B cell (primary cell): ENCODE measurements at regions not wholly inside any gene's neighbourhood (a gene's known extent, or its start where the extent isn't known, plus 50 kb on each side); places are given as distances from the start of the nearest gene placed in this dataset.

Source experiments
- ATAC-seq: fragments of 200-7000 bp; cut with Tn5 transposase; one replicate; pipeline ENCODE4 v1.10.0; 2021; ENCODE audit warnings: low read depth, mild to moderate bottlenecking, moderate number of reproducible peaks, moderate library complexity
- CTCF ChIA-PET: fragments of 350-600 bp; sonication (Branson Sonifier 250); formaldehyde crosslinking; loops from one replicate; lab custom pipeline; 2021; ENCODE audit warnings: antibody characterized with exemption, inconsistent platforms; lab: Charles Lee
- POLR2A ChIA-PET: fragments of 350-600 bp; sonication (Branson Sonifier 250); formaldehyde crosslinking; loops from one replicate; lab custom pipeline; 2021; ENCODE audit warnings: antibody characterized with exemption; lab: Charles Lee
- DNase-seq: peaks from one replicate; pipeline ENCODE4 v3.0.0; 2013
- H2AFZ ChIP-seq: 2 replicates; pipeline ENCODE4 v1.6.1; 2012; ENCODE audit warnings: mild to moderate bottlenecking, low read depth, low read length; ENCODE audit not compliant: insufficient read depth, poor library complexity, severe bottlenecking
- H3K27ac ChIP-seq, 2 donors: 1 replicate in 1 of 2; 2 replicates in 1 of 2; pipeline ENCODE4 v1.5.1; 2012 to 2013; ENCODE audit warnings: low read length in 2 of 2, mild to moderate bottlenecking in 2 of 2, moderate library complexity in 1 of 2
- H3K27me3 ChIP-seq, 4 experiments: fragments of 200-600 bp in 1 of 4; sonication (generic) in 1 of 4; replicated peaks in 1 of 4; 1 replicate in 2 of 4; 2 replicates in 2 of 4; pipeline versions ENCODE4 v1.6.1 to v1.7.0; 2013 to 2016; ENCODE audit warnings: low read length in 3 of 4, mild to moderate bottlenecking in 2 of 4, mixed read lengths in 1 of 4, moderate library complexity in 1 of 4; ENCODE audit not compliant: insufficient read depth in 4 of 4, control insufficient read depth in 3 of 4; ENCODE audit errors: control extremely low read depth in 1 of 4
- H3K36me3 ChIP-seq, 2 experiments: replicated peaks in 1 of 2; 1 replicate in 1 of 2; 2 replicates in 1 of 2; pipeline versions ENCODE4 v1.6.1 to v1.7.1; 2013; ENCODE audit warnings: low read length in 1 of 2; ENCODE audit not compliant: insufficient read depth in 2 of 2, control insufficient read depth in 1 of 2; ENCODE audit errors: control extremely low read depth in 1 of 2, extremely low read depth in 1 of 2
- H3K4me1 ChIP-seq, 2 donors: fragments of 200-600 bp in 1 of 2; sonication (generic) in 1 of 2; 1 replicate in 1 of 2; 2 replicates in 1 of 2; pipeline versions ENCODE4 v1.5.1 to v1.6.1; 2013 to 2017; ENCODE audit warnings: low read length in 2 of 2; ENCODE audit not compliant: control insufficient read depth in 2 of 2, insufficient read depth in 2 of 2
- H3K4me2 ChIP-seq: replicated peaks from 2 replicates; pipeline ENCODE3; 2012; ENCODE audit warnings: mild to moderate bottlenecking, low read depth, low read length; ENCODE audit not compliant: poor library complexity, severe bottlenecking
- H3K4me3 ChIP-seq, 5 experiments: fragments of 200-600 bp in 1 of 5; sonication (generic) in 1 of 5; 1 replicate in 3 of 5; 2 replicates in 2 of 5; pipeline versions ENCODE4 v1.5.1 to v1.7.0; 2011 to 2016; ENCODE audit warnings: low read length in 4 of 5, mild to moderate bottlenecking in 4 of 5, low read depth in 2 of 5, control low read depth in 1 of 5, moderate library complexity in 1 of 5; ENCODE audit not compliant: insufficient read depth in 1 of 5; ENCODE audit errors: control extremely low read depth in 1 of 5, extremely low read depth in 1 of 5
- H3K79me2 ChIP-seq: fragments of 200-600 bp; sonication (generic); one replicate; pipeline ENCODE4 v1.6.0; 2016; ENCODE audit warnings: low read length; ENCODE audit not compliant: control insufficient read depth, insufficient read depth
- H3K9ac ChIP-seq: fragments of 200-600 bp; sonication (generic); 2 replicates; pipeline ENCODE4 v1.6.1; 2017; ENCODE audit warnings: mild to moderate bottlenecking, low read length, moderate library complexity
- H3K9me3 ChIP-seq, 3 donors: one replicate each; pipeline versions ENCODE4 v1.6.1 to v1.7.1; 2013; ENCODE audit warnings: low read length in 2 of 3; ENCODE audit not compliant: control insufficient read depth in 2 of 3, insufficient read depth in 1 of 3; ENCODE audit errors: control extremely low read depth in 1 of 3
- H4K20me1 ChIP-seq: 2 replicates; pipeline ENCODE4 v1.6.0; 2012; ENCODE audit warnings: mild to moderate bottlenecking, low read length; ENCODE audit not compliant: insufficient read depth, control insufficient read depth, poor library complexity, severe bottlenecking
- H3K27ac Mint-ChIP-seq: one replicate; pipeline ENCODE4 v1.8.0; 2021; ENCODE audit warnings: mixed read lengths
- H3K27me3 Mint-ChIP-seq: one replicate; pipeline ENCODE4 v1.8.0; 2021; ENCODE audit warnings: mixed read lengths
- H3K4me1 Mint-ChIP-seq: one replicate; pipeline ENCODE4 v1.8.0; 2021; ENCODE audit warnings: mixed read lengths
- H3K4me3 Mint-ChIP-seq: one replicate; pipeline ENCODE4 v1.8.0; 2021; ENCODE audit warnings: mixed read lengths
- H3K9me3 Mint-ChIP-seq: one replicate; pipeline ENCODE4 v1.8.0; 2022; ENCODE audit warnings: mixed read lengths; ENCODE audit not compliant: insufficient read depth
- CTCF ChIP-seq: fragments of 200-600 bp; IDR thresholded peaks from one replicate; pipeline ENCODE4 v1.8.0; 2022; ENCODE audit warnings: antibody characterized with exemption, mild to moderate bottlenecking
- EZH2 ChIP-seq: IDR thresholded peaks from 2 replicates; pipeline ENCODE4 v1.6.1; 2012; ENCODE audit warnings: borderline replicate concordance, low read depth, mild to moderate bottlenecking, moderate library complexity, low read length; ENCODE audit not compliant: insufficient read depth, poor library complexity, severe bottlenecking
- WGBS: methylation state at CpG from one replicate; pipeline ENCODE4 v1.1.5; 2013; ENCODE audit warnings: missing lambda C conversion rate; ENCODE audit not compliant: insufficient coverage; 5-methylcytosine and 5-hydroxymethylcytosine counted together
- intact Hi-C: fragments of 100-400 bp; cut with micrococcal nuclease; formaldehyde crosslinking; loops from one replicate; pipeline ENCODE4 v1.10.0; 2022

- ChIA-PET CTCF (no interaction called here), POLR2A (no interaction called here)
- Histone ChIP-seq H4K20me1 (no peaks in the 10 kb centered on the region), H3K79me2 (no peaks in the 10 kb centered on the region), H3K9me3 (peaks cover 0 to 7% (median 2%) of the 10 kb centered on the region in 3 donors), H3K4me1 (peaks cover 3 to 15% of the 10 kb centered on the region in 2 donors), H3K9ac (no peak overlapping the region), H3K4me2 (no peak overlapping the region), H3K36me3 (no peaks in the 10 kb centered on the region), H3K27me3 (no peaks in the 10 kb centered on the region), H2AFZ (no peak overlapping the region), H3K4me3 (no peak overlapping the region), H3K27ac (no peak overlapping the region)
- TF ChIP-seq EZH2 (no peak), CTCF (no peak)
- no peak for ATAC-seq
- intact Hi-C loops, result no loop called here
- no peak overlapping the region for H3K27ac Mint-ChIP-seq
- peaks cover 18% of the 10 kb centered on the region for H3K4me1 Mint-ChIP-seq
- 88% methylated on average over 1 of the region's 3 CpGs for WGBS
- H3K27me3 Mint-ChIP-seq, result no peaks in the 10 kb centered on the region
- H3K9me3 Mint-ChIP-seq, result peaks cover 6% of the 10 kb centered on the region
- DNase-seq, result no peak
- no peak overlapping the region for H3K4me3 Mint-ChIP-seq
Measured at GRCh38 chr9:80117031-80117430, 545.3 kb downstream of the TLE4 start.

GRCh38 chr9:80114241-80114640 lies 542.5 kb downstream of the TLE4 start:
- POLR2A ChIA-PET, result no interaction called here
- TF ChIP-seq EZH2 (no peak), CTCF (no peak)
- intact Hi-C loops, result no loop called here
- DNase-seq (no peak), ATAC-seq (no peak)
- CTCF ChIA-PET, result no interaction called here
- Histone ChIP-seq H3K27ac (no peak overlapping the region), H3K4me3 (no peak overlapping the region), H3K9me3 (peaks cover 0 to 7% (median 2%) of the 10 kb centered on the region in 3 donors), H2AFZ (no peak overlapping the region), H3K79me2 (no peaks in the 10 kb centered on the region), H3K4me2 (no peak overlapping the region), H3K4me1 (peaks cover 13 to 18% of the 10 kb centered on the region in 2 donors), H3K9ac (no peak overlapping the region), H4K20me1 (no peaks in the 10 kb centered on the region), H3K27me3 (no peaks in the 10 kb centered on the region), H3K36me3 (no peaks in the 10 kb centered on the region)
- Mint-ChIP-seq H3K4me3 (no peak overlapping the region), H3K4me1 (peaks cover 29% of the 10 kb centered on the region), H3K27me3 (no peaks in the 10 kb centered on the region), H3K27ac (no peak overlapping the region), H3K9me3 (peaks cover 6% of the 10 kb centered on the region)
- WGBS, result no CpG with 5 or more reads among the region's 2 CpGs
